ENCODE measurements at regions not wholly inside any gene's neighbourhood (a gene's known extent, or its start where the extent isn't known, plus 50 kb on each side); places are given as distances from the start of the nearest gene placed in this dataset.
A peak's percentile ranks its signal among the peaks of the same experiment; 100 is the strongest.
"Not testable (repeated sequence)": the region's sequence is repeated elsewhere in the genome, so short reads cannot be mapped to it uniquely, and the experiment has no call there.

DNA sequence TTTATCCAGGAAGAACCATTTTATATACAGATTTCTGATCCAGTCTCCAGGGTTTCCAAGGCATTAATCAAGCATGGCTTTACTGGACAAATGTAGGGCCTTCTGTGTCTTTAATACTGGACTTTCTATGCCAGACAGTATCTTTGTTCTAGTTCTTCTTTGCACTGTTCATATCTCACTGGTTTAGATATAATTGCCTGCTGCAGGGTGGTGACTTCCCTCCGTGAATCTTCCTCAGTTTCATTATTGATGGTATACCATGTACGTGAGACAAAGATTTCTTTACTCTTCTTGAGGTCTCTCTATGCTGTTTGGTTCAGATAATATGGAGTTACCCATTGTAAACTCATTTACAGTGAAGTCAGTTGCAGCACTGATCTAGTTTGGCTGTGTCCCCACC is 146.5 kb upstream of the NIPA1 start:
- not testable (repeated sequence) for H3K27me3 Mint-ChIP-seq, H3K4me3 Mint-ChIP-seq, H3K36me3 Mint-ChIP-seq, H3K9me3 Mint-ChIP-seq, H3K27ac Mint-ChIP-seq, H3K4me1 Mint-ChIP-seq

DNA sequence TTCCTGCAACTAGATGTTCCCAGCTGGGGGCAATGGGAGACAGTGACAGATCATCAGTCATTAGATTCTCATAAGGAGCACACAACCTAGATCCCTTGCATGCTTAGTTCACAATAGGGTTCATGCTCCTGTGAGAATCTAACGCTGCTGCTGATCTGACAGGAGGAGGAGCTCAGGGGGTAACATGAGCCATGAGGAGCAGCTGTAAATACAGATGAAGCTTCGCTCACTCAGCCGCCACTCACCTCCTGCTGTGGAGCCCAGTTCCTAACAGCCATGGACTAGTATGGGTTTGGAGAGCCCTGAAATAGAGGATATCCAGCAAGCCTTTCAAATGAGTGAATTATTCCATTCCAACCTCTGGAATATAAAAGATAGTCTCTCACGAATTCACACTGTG is 137.0 kb upstream of the NIPA1 start:
- not testable (repeated sequence) for H3K4me3 Mint-ChIP-seq, H3K27me3 Mint-ChIP-seq, H3K36me3 Mint-ChIP-seq, H3K27ac Mint-ChIP-seq, H3K9me3 Mint-ChIP-seq, H3K4me1 Mint-ChIP-seq

- not testable (repeated sequence) for H3K4me3 Mint-ChIP-seq, H3K9me3 Mint-ChIP-seq
These were observed 135.3 kb upstream of the NIPA1 start for GRCh38 chr15:22651179-22651578.

GRCh38 chr15:22664294-22665058 is 122.0 kb upstream of the NIPA1 start:
- H3K27ac Mint-ChIP-seq, H3K9me3 Mint-ChIP-seq, H3K36me3 Mint-ChIP-seq, H3K27me3 Mint-ChIP-seq, H3K4me1 Mint-ChIP-seq: not testable (repeated sequence)
- H3K4me3 Mint-ChIP-seq = peak overlapping the region; percentile 39 to 82 (median 79)

More at GRCh38 chr15:22651179-22651578, 135.3 kb upstream of the NIPA1 start:
- not testable (repeated sequence) for H3K36me3 Mint-ChIP-seq, H3K4me1 Mint-ChIP-seq, H3K27ac Mint-ChIP-seq, H3K27me3 Mint-ChIP-seq

- Mint-ChIP-seq H3K4me3 (peak overlapping the region; percentile 81 to 95 (median 86)), H3K27ac (peak overlapping the region; percentile 3 to 78 (median 67))
- H3K27me3 Mint-ChIP-seq, H3K36me3 Mint-ChIP-seq, H3K9me3 Mint-ChIP-seq, H3K4me1 Mint-ChIP-seq: not testable (repeated sequence)
These were observed 121.3 kb upstream of the NIPA1 start for GRCh38 chr15:22665059-22665702.

- H3K9me3 Mint-ChIP-seq, H3K4me1 Mint-ChIP-seq, H3K36me3 Mint-ChIP-seq, H3K27me3 Mint-ChIP-seq: not testable (repeated sequence)
- peak overlapping the region; percentile 81 to 95 (median 86) for H3K4me3 Mint-ChIP-seq
- H3K27ac Mint-ChIP-seq = peak overlapping the region in 2 of 3 donors; percentile 67 to 78
These were observed 120.7 kb upstream of the NIPA1 start for GRCh38 chr15:22665711-22666110.

- H3K4me3 Mint-ChIP-seq, H3K9me3 Mint-ChIP-seq, H3K27ac Mint-ChIP-seq: not testable (repeated sequence)
These were observed 101.7 kb upstream of the NIPA1 start for GRCh38 chr15:22684786-22685185.

GRCh38 chr15:22699881-22700280 is 86.6 kb upstream of the NIPA1 start:
- H3K4me1 Mint-ChIP-seq, H3K27me3 Mint-ChIP-seq, H3K27ac Mint-ChIP-seq, H3K36me3 Mint-ChIP-seq, H3K9me3 Mint-ChIP-seq, H3K4me3 Mint-ChIP-seq: not testable (repeated sequence)

More at GRCh38 chr15:22684786-22685185, 101.7 kb upstream of the NIPA1 start:
- not testable (repeated sequence) for H3K36me3 Mint-ChIP-seq, H3K4me1 Mint-ChIP-seq, H3K27me3 Mint-ChIP-seq

GRCh38 chr15:22710831-22711341 is 75.6 kb upstream of the NIPA1 start:
- H3K4me1 Mint-ChIP-seq = not testable (repeated sequence)

DNA sequence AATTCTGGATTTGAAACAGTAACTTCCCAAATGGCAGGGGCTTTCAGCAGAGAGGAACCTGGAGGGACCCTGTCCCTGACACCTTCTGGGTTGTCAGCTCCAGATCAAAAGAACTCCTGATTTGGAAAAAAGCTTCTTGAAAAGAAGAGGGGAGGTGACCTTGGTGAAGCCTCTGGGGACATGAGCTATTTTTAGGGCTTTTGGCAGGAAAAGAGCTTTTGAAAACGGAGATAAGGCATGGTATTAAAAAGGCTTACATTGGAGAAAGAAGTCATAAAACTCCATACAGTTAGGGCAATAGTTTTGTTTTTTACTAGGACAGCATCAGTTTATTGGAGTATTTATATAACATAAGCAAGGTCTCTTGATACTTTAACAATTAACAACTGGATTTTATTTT is 72.5 kb upstream of the NIPA1 start:
- not testable (repeated sequence) for H3K36me3 Mint-ChIP-seq, H3K4me1 Mint-ChIP-seq, H3K27ac Mint-ChIP-seq

More at GRCh38 chr15:22710831-22711341, 75.6 kb upstream of the NIPA1 start:
- not testable (repeated sequence) for H3K9me3 Mint-ChIP-seq, H3K4me3 Mint-ChIP-seq, H3K36me3 Mint-ChIP-seq, H3K27ac Mint-ChIP-seq
- H3K27me3 Mint-ChIP-seq = peaks cover 12% of the 10 kb centered on the region

GRCh38 chr15:22714358-22715132 is 71.9 kb upstream of the NIPA1 start:
- H3K4me1 Mint-ChIP-seq, H3K36me3 Mint-ChIP-seq, H3K9me3 Mint-ChIP-seq, H3K27ac Mint-ChIP-seq: not testable (repeated sequence)
- Mint-ChIP-seq H3K4me3 (peak overlapping the region; percentile 33 to 79 (median 66)), H3K27me3 (peaks cover 18% of the 10 kb centered on the region)

More for the DNA sequence above, 72.5 kb upstream of the NIPA1 start:
- not testable (repeated sequence) for H3K9me3 Mint-ChIP-seq
- H3K27me3 Mint-ChIP-seq = peaks cover 18% of the 10 kb centered on the region
- peak overlapping the region in 3 of 4 donors; percentile 33 to 79 (median 76) for H3K4me3 Mint-ChIP-seq

DNA sequence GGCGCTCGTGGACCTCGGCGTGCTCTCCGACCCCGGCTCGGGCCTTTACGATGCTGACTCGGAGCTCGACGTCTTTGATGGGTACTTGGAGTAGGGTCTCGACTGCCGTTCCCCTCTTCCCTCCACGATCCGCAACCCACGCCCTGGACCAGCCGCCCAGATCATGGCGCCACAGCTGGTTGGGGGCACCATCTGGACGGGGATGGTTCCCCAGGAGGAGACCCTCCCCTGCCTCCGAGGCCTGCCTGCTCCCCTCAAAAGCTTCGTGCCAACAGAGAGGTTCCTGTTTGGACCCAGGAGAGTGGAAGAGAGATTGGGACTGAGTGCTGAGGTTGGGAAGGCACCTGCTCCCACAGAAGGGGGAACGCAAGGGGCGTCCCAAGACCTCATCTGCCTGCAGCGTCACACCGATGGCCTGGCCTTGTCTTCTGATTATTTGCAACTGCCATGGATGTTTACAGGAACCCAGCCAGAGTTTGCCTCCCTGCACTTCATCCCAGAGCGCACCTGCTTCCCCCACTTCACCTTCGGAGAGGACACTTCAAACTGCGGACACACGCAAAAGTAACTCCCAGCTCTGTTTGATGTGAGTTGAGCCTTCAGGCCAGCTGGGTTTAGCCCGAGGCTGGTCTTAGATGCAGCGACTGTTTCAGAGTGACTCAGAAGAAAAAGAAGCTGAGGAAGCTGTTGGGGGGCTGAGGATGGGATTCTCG is 71.2 kb upstream of the NIPA1 start:
- H3K36me3 Mint-ChIP-seq = not testable (repeated sequence)

GRCh38 chr15:22719980-22720379 is 66.5 kb upstream of the NIPA1 start:
- H3K9me3 Mint-ChIP-seq, H3K27ac Mint-ChIP-seq, H3K4me1 Mint-ChIP-seq, H3K4me3 Mint-ChIP-seq, H3K36me3 Mint-ChIP-seq: not testable (repeated sequence)
- peaks cover 15% of the 10 kb centered on the region for H3K27me3 Mint-ChIP-seq

More for the DNA sequence above, 71.2 kb upstream of the NIPA1 start:
- not testable (repeated sequence) for H3K27ac Mint-ChIP-seq, H3K4me1 Mint-ChIP-seq, H3K9me3 Mint-ChIP-seq
- peaks cover 18% of the 10 kb centered on the region for H3K27me3 Mint-ChIP-seq
- H3K4me3 Mint-ChIP-seq = peak overlapping the region in 2 of 4 donors; percentile 33 to 55

DNA sequence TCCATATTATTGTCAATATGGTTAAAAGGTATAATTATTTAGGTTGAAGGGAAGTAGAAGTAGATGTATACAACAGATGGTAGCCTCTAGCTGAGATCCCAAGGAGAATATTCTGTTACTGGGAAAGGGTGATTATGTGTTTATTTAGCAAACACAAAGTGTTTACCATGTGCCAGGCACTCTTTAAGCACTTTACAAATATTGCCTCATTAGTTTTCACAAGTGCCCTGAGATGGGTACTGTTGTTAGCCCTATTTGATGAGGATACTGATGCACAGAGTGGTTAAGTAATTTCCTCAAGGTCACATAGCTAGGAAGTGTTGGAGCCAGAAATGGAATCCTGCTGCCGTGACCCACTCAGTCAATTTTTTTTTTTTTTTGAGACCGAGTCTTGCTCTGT is 60.3 kb upstream of the NIPA1 start:
- not testable (repeated sequence) for H3K27ac Mint-ChIP-seq, H3K4me3 Mint-ChIP-seq, H3K9me3 Mint-ChIP-seq, H3K4me1 Mint-ChIP-seq, H3K27me3 Mint-ChIP-seq, H3K36me3 Mint-ChIP-seq

DNA sequence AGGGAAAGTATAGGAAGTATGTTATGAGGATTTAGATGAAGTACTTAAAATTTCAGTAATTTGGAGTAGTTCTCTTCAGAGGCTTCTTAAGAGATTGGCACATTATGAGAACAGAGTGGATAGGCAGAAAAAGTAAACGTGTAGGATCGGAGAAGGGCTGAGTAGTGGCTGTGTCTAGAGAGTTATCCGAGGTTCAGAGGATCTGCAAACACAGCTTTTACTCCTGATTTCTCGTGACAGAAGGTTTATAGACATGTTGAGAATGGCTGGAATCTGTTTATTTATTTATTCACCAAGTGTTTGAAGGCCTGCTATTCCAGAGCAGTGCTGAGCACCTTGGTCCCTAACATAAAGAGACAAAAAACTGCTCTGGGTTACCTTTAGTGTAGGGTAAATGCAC is 51.4 kb upstream of the NIPA1 start:
- not testable (repeated sequence) for H3K4me1 Mint-ChIP-seq, H3K27ac Mint-ChIP-seq, H3K36me3 Mint-ChIP-seq, H3K27me3 Mint-ChIP-seq, H3K4me3 Mint-ChIP-seq, H3K9me3 Mint-ChIP-seq

All from IgD-negative memory B cell (primary cell).